ENCODE measurements at regions not wholly inside any gene's neighbourhood (a gene's known extent, or its start where the extent isn't known, plus 50 kb on each side); places are given as distances from the start of the nearest gene placed in this dataset.

DNA sequence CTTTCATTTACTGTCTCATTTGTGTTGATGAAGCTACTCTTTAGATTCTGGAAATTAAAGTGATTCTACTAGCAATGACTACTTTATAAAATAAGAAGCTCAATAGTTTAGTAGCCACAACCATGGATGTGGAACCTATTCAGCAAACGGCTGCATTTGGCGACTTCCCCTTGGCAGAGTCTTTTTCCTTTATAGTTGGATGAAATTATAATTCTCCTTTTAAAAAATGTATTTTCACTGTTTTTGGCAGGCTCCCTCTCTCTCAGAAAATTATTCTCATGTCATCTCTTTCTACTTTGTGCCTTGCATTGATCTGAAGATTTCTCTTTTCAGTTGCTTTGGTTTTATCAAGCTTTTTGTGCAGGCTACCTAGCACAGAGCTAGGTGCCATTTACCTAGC, 50.6 kb upstream of the KCNN2 start:
- H3K9me1 ChIP-seq (ENCODE audit: control insufficient read depth, insufficient read depth, low read length): no peaks in the 10 kb centered on the region
- no peaks in the 10 kb centered on the region for H3K27me3 ChIP-seq (ENCODE audit: control insufficient read depth in 2 of 2, insufficient read depth in 2 of 2, low read length in 2 of 2)
- in situ Hi-C loops (cut with MboI): no loop called here
- H3K79me2 ChIP-seq (ENCODE audit: control insufficient read depth, insufficient read depth, low read length): no peaks in the 10 kb centered on the region
- intact Hi-C loops (cut with micrococcal nuclease): no loop called here
- no peaks in the 10 kb centered on the region for H3K36me3 ChIP-seq (ENCODE audit: control insufficient read depth, insufficient read depth, low read length)
- no peaks in the 10 kb centered on the region for H3K9me3 ChIP-seq (replicated peaks; ENCODE audit: control insufficient read depth, insufficient read depth, low read depth, low read length)
- CTCF ChIA-PET (ENCODE audit: low intra/inter-chr PET ratio): no interaction called here
- BruUV-seq (replicated peaks): no TSS peak
- FAIRE-seq (no peak), DNase-seq (ENCODE audit: extremely low read depth in 1 of 4, low spot score in 3 of 4) (no peak), ATAC-seq (no peak)
- no peak overlapping the region for H3K4me3 ChIP-seq
- H2AFZ ChIP-seq (ENCODE audit: low read depth, low read length): no peak overlapping the region
- H4K20me1 ChIP-seq (replicated peaks; ENCODE audit: control insufficient read depth, insufficient read depth, low read length): no peaks in the 10 kb centered on the region
- no peak overlapping the region for H3K4me2 ChIP-seq (ENCODE audit: insufficient read depth, low read length)
- POLR2A ChIA-PET: no interaction called here
- no peaks in the 10 kb centered on the region for H3K4me1 ChIP-seq (replicated peaks in 1 of 2; ENCODE audit: control insufficient read depth in 2 of 2, insufficient read depth in 2 of 2, low read length in 2 of 2)
- WGBS (ENCODE audit: insufficient coverage, low coverage, missing lambda C conversion rate): 0% methylated on average over 2 of the region's 2 CpGs
- H3K9ac ChIP-seq (ENCODE audit: insufficient read depth in 1 of 2, low read depth in 2 of 2, low read length in 2 of 2): no peak overlapping the region
- no peak overlapping the region for H3K27ac ChIP-seq (ENCODE audit: extremely low read depth, low read depth, low read length)
- TF ChIP-seq CBFA2T3 (IDR thresholded peaks at IDR 0.05): no peak
- no peak for TF ChIP-seq ZFX (CRISPR knock-in tag; IDR thresholded peaks at IDR 0.05)
- TF ChIP-seq, protein P1, sequence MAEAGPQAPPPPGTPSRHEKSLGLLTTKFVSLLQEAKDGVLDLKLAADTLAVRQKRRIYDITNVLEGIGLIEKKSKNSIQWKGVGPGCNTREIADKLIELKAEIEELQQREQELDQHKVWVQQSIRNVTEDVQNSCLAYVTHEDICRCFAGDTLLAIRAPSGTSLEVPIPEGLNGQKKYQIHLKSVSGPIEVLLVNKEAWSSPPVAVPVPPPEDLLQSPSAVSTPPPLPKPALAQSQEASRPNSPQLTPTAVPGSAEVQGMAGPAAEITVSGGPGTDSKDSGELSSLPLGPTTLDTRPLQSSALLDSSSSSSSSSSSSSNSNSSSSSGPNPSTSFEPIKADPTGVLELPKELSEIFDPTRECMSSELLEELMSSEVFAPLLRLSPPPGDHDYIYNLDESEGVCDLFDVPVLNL (CRISPR knock-in tag; IDR thresholded peaks at IDR 0.05; ENCODE audit: low read depth): no peak
- no peak for TF ChIP-seq RAD21 (CRISPR knock-in tag; conservative IDR thresholded peaks at IDR 0.05 in 1 of 2, IDR thresholded peaks at IDR 0.05 in 1 of 2)
- no peak for TF ChIP-seq KDM4B (IDR thresholded peaks at IDR 0.05; ENCODE audit: borderline replicate concordance in 2 of 2, low read depth in 1 of 2)
- no peak for TF ChIP-seq ARNT (IDR thresholded peaks at IDR 0.05)
- no peak for TF ChIP-seq NFE2 (IDR thresholded peaks at IDR 0.05; ENCODE audit: low read depth)
- no peak for TF ChIP-seq BCL6 (CRISPR knock-in tag; IDR thresholded peaks at IDR 0.05)
- TF ChIP-seq, protein P2, sequence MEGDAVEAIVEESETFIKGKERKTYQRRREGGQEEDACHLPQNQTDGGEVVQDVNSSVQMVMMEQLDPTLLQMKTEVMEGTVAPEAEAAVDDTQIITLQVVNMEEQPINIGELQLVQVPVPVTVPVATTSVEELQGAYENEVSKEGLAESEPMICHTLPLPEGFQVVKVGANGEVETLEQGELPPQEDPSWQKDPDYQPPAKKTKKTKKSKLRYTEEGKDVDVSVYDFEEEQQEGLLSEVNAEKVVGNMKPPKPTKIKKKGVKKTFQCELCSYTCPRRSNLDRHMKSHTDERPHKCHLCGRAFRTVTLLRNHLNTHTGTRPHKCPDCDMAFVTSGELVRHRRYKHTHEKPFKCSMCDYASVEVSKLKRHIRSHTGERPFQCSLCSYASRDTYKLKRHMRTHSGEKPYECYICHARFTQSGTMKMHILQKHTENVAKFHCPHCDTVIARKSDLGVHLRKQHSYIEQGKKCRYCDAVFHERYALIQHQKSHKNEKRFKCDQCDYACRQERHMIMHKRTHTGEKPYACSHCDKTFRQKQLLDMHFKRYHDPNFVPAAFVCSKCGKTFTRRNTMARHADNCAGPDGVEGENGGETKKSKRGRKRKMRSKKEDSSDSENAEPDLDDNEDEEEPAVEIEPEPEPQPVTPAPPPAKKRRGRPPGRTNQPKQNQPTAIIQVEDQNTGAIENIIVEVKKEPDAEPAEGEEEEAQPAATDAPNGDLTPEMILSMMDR (IDR thresholded peaks at IDR 0.05 in 2 of 3, conservative IDR thresholded peaks at IDR 0.05 in 1 of 3; ENCODE audit: insufficient read depth in 2 of 3, low read depth in 1 of 3, low read length in 3 of 3): no peak
- TF ChIP-seq, protein P3, sequence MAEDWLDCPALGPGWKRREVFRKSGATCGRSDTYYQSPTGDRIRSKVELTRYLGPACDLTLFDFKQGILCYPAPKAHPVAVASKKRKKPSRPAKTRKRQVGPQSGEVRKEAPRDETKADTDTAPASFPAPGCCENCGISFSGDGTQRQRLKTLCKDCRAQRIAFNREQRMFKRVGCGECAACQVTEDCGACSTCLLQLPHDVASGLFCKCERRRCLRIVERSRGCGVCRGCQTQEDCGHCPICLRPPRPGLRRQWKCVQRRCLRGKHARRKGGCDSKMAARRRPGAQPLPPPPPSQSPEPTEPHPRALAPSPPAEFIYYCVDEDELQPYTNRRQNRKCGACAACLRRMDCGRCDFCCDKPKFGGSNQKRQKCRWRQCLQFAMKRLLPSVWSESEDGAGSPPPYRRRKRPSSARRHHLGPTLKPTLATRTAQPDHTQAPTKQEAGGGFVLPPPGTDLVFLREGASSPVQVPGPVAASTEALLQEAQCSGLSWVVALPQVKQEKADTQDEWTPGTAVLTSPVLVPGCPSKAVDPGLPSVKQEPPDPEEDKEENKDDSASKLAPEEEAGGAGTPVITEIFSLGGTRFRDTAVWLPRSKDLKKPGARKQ (CRISPR knock-in tag; IDR thresholded peaks at IDR 0.05): no peak
- TF ChIP-seq, protein P4, sequence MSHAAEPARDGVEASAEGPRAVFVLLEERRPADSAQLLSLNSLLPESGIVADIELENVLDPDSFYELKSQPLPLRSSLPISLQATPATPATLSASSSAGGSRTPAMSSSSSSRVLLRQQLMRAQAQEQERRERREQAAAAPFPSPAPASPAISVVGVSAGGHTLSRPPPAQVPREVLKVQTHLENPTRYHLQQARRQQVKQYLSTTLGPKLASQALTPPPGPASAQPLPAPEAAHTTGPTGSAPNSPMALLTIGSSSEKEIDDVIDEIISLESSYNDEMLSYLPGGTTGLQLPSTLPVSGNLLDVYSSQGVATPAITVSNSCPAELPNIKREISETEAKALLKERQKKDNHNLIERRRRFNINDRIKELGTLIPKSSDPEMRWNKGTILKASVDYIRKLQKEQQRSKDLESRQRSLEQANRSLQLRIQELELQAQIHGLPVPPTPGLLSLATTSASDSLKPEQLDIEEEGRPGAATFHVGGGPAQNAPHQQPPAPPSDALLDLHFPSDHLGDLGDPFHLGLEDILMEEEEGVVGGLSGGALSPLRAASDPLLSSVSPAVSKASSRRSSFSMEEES (CRISPR knock-in tag; IDR thresholded peaks at IDR 0.05): no peak
- TF ChIP-seq, protein P5, sequence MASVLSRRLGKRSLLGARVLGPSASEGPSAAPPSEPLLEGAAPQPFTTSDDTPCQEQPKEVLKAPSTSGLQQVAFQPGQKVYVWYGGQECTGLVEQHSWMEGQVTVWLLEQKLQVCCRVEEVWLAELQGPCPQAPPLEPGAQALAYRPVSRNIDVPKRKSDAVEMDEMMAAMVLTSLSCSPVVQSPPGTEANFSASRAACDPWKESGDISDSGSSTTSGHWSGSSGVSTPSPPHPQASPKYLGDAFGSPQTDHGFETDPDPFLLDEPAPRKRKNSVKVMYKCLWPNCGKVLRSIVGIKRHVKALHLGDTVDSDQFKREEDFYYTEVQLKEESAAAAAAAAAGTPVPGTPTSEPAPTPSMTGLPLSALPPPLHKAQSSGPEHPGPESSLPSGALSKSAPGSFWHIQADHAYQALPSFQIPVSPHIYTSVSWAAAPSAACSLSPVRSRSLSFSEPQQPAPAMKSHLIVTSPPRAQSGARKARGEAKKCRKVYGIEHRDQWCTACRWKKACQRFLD (CRISPR knock-in tag; IDR thresholded peaks at IDR 0.05): no peak
- TF ChIP-seq ZNF12 (CRISPR knock-in tag; IDR thresholded peaks at IDR 0.05): no peak
- no peak for TF ChIP-seq PTBP1 (IDR thresholded peaks at IDR 0.05; ENCODE audit: low read depth, low read length)
- no peak for TF ChIP-seq HNRNPLL (IDR thresholded peaks at IDR 0.05; ENCODE audit: low read depth, low read length, poor library complexity, severe bottlenecking)
- TF ChIP-seq POLR2AphosphoS5 (IDR thresholded peaks at IDR 0.05; ENCODE audit: control insufficient read depth, insufficient read depth, low read depth, low read length): no peak
